ENCODE measurements at regions not wholly inside any gene's neighbourhood (a gene's known extent, or its start where the extent isn't known, plus 50 kb on each side); places are given as distances from the start of the nearest gene placed in this dataset.
"Not testable (repeated sequence)": the region's sequence is repeated elsewhere in the genome, so short reads cannot be mapped to it uniquely, and the experiment has no call there.

- DNase-seq (ENCODE audit: low spot score) = peak; percentile 80
These were observed 162.4 kb upstream of the CFAP20DC start for GRCh38 chr3:59212128-59212779.

GRCh38 chr3:59210260-59210659, 160.4 kb upstream of the CFAP20DC start:
- no peak for DNase-seq (ENCODE audit: low spot score)

GRCh38 chr3:59192473-59192872, 142.6 kb upstream of the CFAP20DC start:
- no peak for DNase-seq (ENCODE audit: low spot score)

- DNase-seq (ENCODE audit: low spot score) = no peak
These were observed 141.8 kb upstream of the CFAP20DC start for GRCh38 chr3:59191651-59192050.

- DNase-seq (ENCODE audit: low spot score) = no peak
These were observed 140.1 kb upstream of the CFAP20DC start for GRCh38 chr3:59189939-59190338.

- no peak for DNase-seq (ENCODE audit: low spot score)
These were observed 139.7 kb upstream of the CFAP20DC start for GRCh38 chr3:59189526-59189925.

- DNase-seq (ENCODE audit: low spot score) = no peak
These were observed 136.9 kb upstream of the CFAP20DC start for GRCh38 chr3:59186725-59187124.

- peak; percentile 40 for DNase-seq (ENCODE audit: low spot score)
These were observed 136.0 kb upstream of the CFAP20DC start for GRCh38 chr3:59185591-59186369.

GRCh38 chr3:59180006-59180405, 130.2 kb upstream of the CFAP20DC start:
- no peak for DNase-seq (ENCODE audit: low spot score)

GRCh38 chr3:59178698-59179097, 128.9 kb upstream of the CFAP20DC start:
- DNase-seq (ENCODE audit: low spot score) = no peak

GRCh38 chr3:59171491-59171890, 121.7 kb upstream of the CFAP20DC start:
- DNase-seq (ENCODE audit: low spot score) = no peak

GRCh38 chr3:59170166-59170565, 120.3 kb upstream of the CFAP20DC start:
- DNase-seq (ENCODE audit: low spot score) = not testable (repeated sequence)

GRCh38 chr3:59167756-59168155, 117.9 kb upstream of the CFAP20DC start:
- no peak for DNase-seq (ENCODE audit: low spot score)

GRCh38 chr3:59163953-59164352, 114.1 kb upstream of the CFAP20DC start:
- no peak for DNase-seq (ENCODE audit: low spot score)

GRCh38 chr3:59161048-59161447, 111.2 kb upstream of the CFAP20DC start:
- no peak for DNase-seq (ENCODE audit: low spot score)

- DNase-seq (ENCODE audit: low spot score) = no peak
These were observed 110.4 kb upstream of the CFAP20DC start for GRCh38 chr3:59160133-59160746.

GRCh38 chr3:59153648-59154047, 103.8 kb upstream of the CFAP20DC start:
- no peak for DNase-seq (ENCODE audit: low spot score)

- no peak for DNase-seq (ENCODE audit: low spot score)
These were observed 103.1 kb upstream of the CFAP20DC start for GRCh38 chr3:59152943-59153342.

GRCh38 chr3:59150039-59150438, 100.2 kb upstream of the CFAP20DC start:
- DNase-seq (ENCODE audit: low spot score) = no peak

- DNase-seq (ENCODE audit: low spot score) = no peak
These were observed 99.3 kb upstream of the CFAP20DC start for GRCh38 chr3:59149166-59149565.

GRCh38 chr3:59143447-59143846, 93.6 kb upstream of the CFAP20DC start:
- no peak for DNase-seq (ENCODE audit: low spot score)

- no peak for DNase-seq (ENCODE audit: low spot score)
These were observed 92.7 kb upstream of the CFAP20DC start for GRCh38 chr3:59142556-59142955.

- DNase-seq (ENCODE audit: low spot score) = no peak
These were observed 89.1 kb upstream of the CFAP20DC start for GRCh38 chr3:59138966-59139365.
